WERI-Rb-1 (cell line): ENCODE measurements at regions not wholly inside any gene's neighbourhood (a gene's known extent, or its start where the extent isn't known, plus 50 kb on each side); places are given as distances from the start of the nearest gene placed in this dataset.

Experiments
- DNase-seq: peaks from one replicate; pipeline ENCODE4 v3.0.0-alpha.2; 2020
- H3K27ac ChIP-seq: fragments of 250-450 bp; sonication (Bioruptor Pico); 2 replicates; pipeline ENCODE4 v1.5.1; 2020; ENCODE audit warnings: mild to moderate bottlenecking, moderate library complexity
- H3K27me3 ChIP-seq: fragments of 250-450 bp; sonication (Bioruptor Pico); 2 replicates; pipeline ENCODE4 v1.5.1; 2021; ENCODE audit warnings: mild to moderate bottlenecking, low read depth, moderate library complexity; ENCODE audit not compliant: insufficient read depth, severe bottlenecking
- H3K36me3 ChIP-seq: fragments of 250-450 bp; sonication (Bioruptor Pico); 2 replicates; pipeline ENCODE4 v1.5.1; 2020; ENCODE audit warnings: mild to moderate bottlenecking, moderate library complexity
- H3K4me3 ChIP-seq: 2 replicates; pipeline ENCODE4 v1.5.1; 2011; ENCODE audit warnings: low read depth, mild to moderate bottlenecking, control low read depth, low read length
- H3K9me3 ChIP-seq: fragments of 250-450 bp; sonication (Bioruptor Pico); 2 replicates; pipeline ENCODE4 v1.5.1; 2021; ENCODE audit warnings: mild to moderate bottlenecking, moderate library complexity; ENCODE audit not compliant: severe bottlenecking
- CTCF ChIP-seq: IDR thresholded peaks from 2 replicates; pipeline ENCODE4 v1.5.1; 2011; ENCODE audit warnings: low read depth, mild to moderate bottlenecking, control low read depth, inconsistent platforms, low read length

GRCh38 chr15:96171853-96172296 lies 158.6 kb upstream of the NR2F2 start:
- DNase-seq: no peak
- Histone ChIP-seq H3K9me3 (no peaks in the 10 kb centered on the region), H3K27ac (no peak overlapping the region), H3K36me3 (no peaks in the 10 kb centered on the region), H3K27me3 (peaks cover 6% of the 10 kb centered on the region), H3K4me3 (no peak overlapping the region)
- no peak for TF ChIP-seq CTCF

GRCh38 chr15:96172417-96172816 lies 158.1 kb upstream of the NR2F2 start:
- no peak for DNase-seq
- H3K36me3 ChIP-seq: no peaks in the 10 kb centered on the region
- H3K27ac ChIP-seq: no peak overlapping the region
- no peak for TF ChIP-seq CTCF
- H3K4me3 ChIP-seq: no peak overlapping the region
- peaks cover 3% of the 10 kb centered on the region for H3K27me3 ChIP-seq
- no peaks in the 10 kb centered on the region for H3K9me3 ChIP-seq

- Histone ChIP-seq H3K4me3 (no peak overlapping the region), H3K9me3 (no peaks in the 10 kb centered on the region), H3K27me3 (peaks cover 3% of the 10 kb centered on the region), H3K36me3 (no peaks in the 10 kb centered on the region), H3K27ac (no peak overlapping the region)
- DNase-seq: no peak
- TF ChIP-seq CTCF: no peak
These were observed 153.7 kb upstream of the NR2F2 start for GRCh38 chr15:96176831-96177230.

GRCh38 chr15:96177279-96177678 lies 153.2 kb upstream of the NR2F2 start:
- Histone ChIP-seq H3K4me3 (no peak overlapping the region), H3K27me3 (peaks cover 3% of the 10 kb centered on the region), H3K36me3 (no peaks in the 10 kb centered on the region), H3K27ac (no peak overlapping the region), H3K9me3 (no peaks in the 10 kb centered on the region)
- DNase-seq: no peak
- TF ChIP-seq CTCF: no peak

- no peak for TF ChIP-seq CTCF
These were observed 150.3 kb upstream of the NR2F2 start for GRCh38 chr15:96180087-96180748.

GRCh38 chr15:96181217-96181616 lies 149.3 kb upstream of the NR2F2 start:
- no peak for TF ChIP-seq CTCF
- no peak overlapping the region for H3K4me3 ChIP-seq
- no peaks in the 10 kb centered on the region for H3K36me3 ChIP-seq
- no peak for DNase-seq
- no peak overlapping the region for H3K27ac ChIP-seq
- no peaks in the 10 kb centered on the region for H3K9me3 ChIP-seq
- H3K27me3 ChIP-seq: peaks cover 3% of the 10 kb centered on the region

More at GRCh38 chr15:96180087-96180748, 150.3 kb upstream of the NR2F2 start:
- Histone ChIP-seq H3K4me3 (no peak overlapping the region), H3K27ac (no peak overlapping the region), H3K9me3 (no peaks in the 10 kb centered on the region), H3K36me3 (no peaks in the 10 kb centered on the region), H3K27me3 (peaks cover 5% of the 10 kb centered on the region)
- DNase-seq: no peak
